Caco-2 (cell line): ENCODE measurements at regions not wholly inside any gene's neighbourhood (a gene's known extent, or its start where the extent isn't known, plus 50 kb on each side); places are given as distances from the start of the nearest gene placed in this dataset.

Experiments used
- BruUV-seq: library from RNA; stranded (reverse); fragments of 400-500 nt; replicated peaks from 2 replicates; lab custom pipeline; 2021; lab: Mats Ljungman, UMichigan
- CTCF ChIA-PET: fragments of 300-600 bp; sonication (Branson Sonifier 250); formaldehyde crosslinking; loops from one replicate; lab custom pipeline; 2022; ENCODE audit warnings: antibody characterized with exemption; lab: Charles Lee
- POLR2A ChIA-PET: fragments of 300-600 bp; sonication (Branson Sonifier 250); formaldehyde crosslinking; loops from one replicate; lab custom pipeline; 2022; ENCODE audit warnings: antibody characterized with exemption; lab: Charles Lee
- DNase-seq, 2 experiments: peaks; one replicate each; pipeline versions ENCODE4 v3.0.0 to v3.0.0-alpha.2; 2020 to 2022
- H3K27me3 ChIP-seq: replicated peaks from 2 replicates; pipeline ENCODE4 v1.6.0; 2011; ENCODE audit warnings: low read length; ENCODE audit not compliant: control insufficient read depth, insufficient read depth
- H3K36me3 ChIP-seq: 2 replicates; pipeline ENCODE4 v1.5.1; 2011; ENCODE audit warnings: low read length; ENCODE audit not compliant: control insufficient read depth, insufficient read depth
- H3K4me1 ChIP-seq: fragments of 250-450 bp; sonication (Bioruptor Pico); 2 replicates; pipeline ENCODE4 v1.5.1; 2020; ENCODE audit warnings: mild to moderate bottlenecking
- H3K4me3 ChIP-seq: 2 replicates; pipeline ENCODE4 v1.5.1; 2011; ENCODE audit warnings: low read depth, mild to moderate bottlenecking, control low read depth, low read length
- H3K9me3 ChIP-seq: fragments of 250-450 bp; sonication (Bioruptor Pico); 2 replicates; pipeline ENCODE4 v1.5.1; 2020; ENCODE audit warnings: mild to moderate bottlenecking, moderate library complexity
- H3K27ac Mint-ChIP-seq: one replicate; pipeline ENCODE4 v1.8.0; 2022; ENCODE audit warnings: mixed read lengths; ENCODE audit not compliant: unreplicated experiment
- H3K27me3 Mint-ChIP-seq: one replicate; pipeline ENCODE4 v1.8.0; 2022; ENCODE audit warnings: mixed read lengths; ENCODE audit not compliant: insufficient read depth, unreplicated experiment
- H3K36me3 Mint-ChIP-seq: one replicate; pipeline ENCODE4 v1.8.0; 2022; ENCODE audit warnings: mild to moderate bottlenecking, mixed read lengths; ENCODE audit not compliant: insufficient read depth, unreplicated experiment
- H3K4me1 Mint-ChIP-seq: one replicate; pipeline ENCODE4 v1.8.0; 2022; ENCODE audit warnings: low read depth, mixed read lengths; ENCODE audit not compliant: unreplicated experiment
- H3K4me3 Mint-ChIP-seq: one replicate; pipeline ENCODE4 v1.8.0; 2022; ENCODE audit warnings: mild to moderate bottlenecking, moderate library complexity, mixed read lengths; ENCODE audit not compliant: unreplicated experiment
- H3K9me3 Mint-ChIP-seq: one replicate; pipeline ENCODE4 v1.8.0; 2022; ENCODE audit warnings: mixed read lengths; ENCODE audit not compliant: unreplicated experiment
- CTCF ChIP-seq, 2 experiments: fragments of 200-600 bp in 1 of 2; IDR thresholded peaks; 1 replicate in 1 of 2; 2 replicates in 1 of 2; pipeline versions ENCODE4 v1.5.1 to v1.8.0; 2011 to 2022; ENCODE audit warnings: antibody characterized with exemption in 1 of 2, control low read depth in 1 of 2, inconsistent platforms in 1 of 2, low read depth in 1 of 2, low read length in 1 of 2, mild to moderate bottlenecking in 1 of 2, moderate library complexity in 1 of 2; ENCODE audit not compliant: insufficient read depth in 1 of 2, severe bottlenecking in 1 of 2, unreplicated experiment in 1 of 2
- intact Hi-C: fragments of 100-400 bp; cut with micrococcal nuclease; formaldehyde crosslinking; loops from one replicate; pipeline ENCODE4 v1.10.0; 2022; ENCODE audit not compliant: unreplicated experiment

- DNase-seq = no peak
- BruUV-seq = no TSS peak
- H3K36me3 Mint-ChIP-seq = no peaks in the 10 kb centered on the region
- no peaks in the 10 kb centered on the region for H3K9me3 ChIP-seq
- no peaks in the 10 kb centered on the region for H3K4me1 Mint-ChIP-seq
- POLR2A ChIA-PET = no interaction called here
- no peaks in the 10 kb centered on the region for H3K27me3 ChIP-seq
- no peak overlapping the region for H3K4me3 ChIP-seq
- CTCF ChIA-PET = no interaction called here
- H3K4me3 Mint-ChIP-seq = no peak overlapping the region
- TF ChIP-seq CTCF (IDR thresholded peaks at IDR 0.05; ENCODE audit: insufficient read depth in 1 of 2, low read depth in 1 of 2, low read length in 1 of 2, severe bottlenecking in 1 of 2, unreplicated experiment in 1 of 2) = no peak
- intact Hi-C loops = no loop called here
- no peaks in the 10 kb centered on the region for H3K9me3 Mint-ChIP-seq
- H3K4me1 ChIP-seq = no peaks in the 10 kb centered on the region
- H3K27me3 Mint-ChIP-seq = peaks cover 3% of the 10 kb centered on the region
- no peak overlapping the region for H3K27ac Mint-ChIP-seq
- H3K36me3 ChIP-seq = no peaks in the 10 kb centered on the region
These were observed 469.8 kb downstream of the FOXG1 start for GRCh38 chr14:29236401-29236800.

DNA sequence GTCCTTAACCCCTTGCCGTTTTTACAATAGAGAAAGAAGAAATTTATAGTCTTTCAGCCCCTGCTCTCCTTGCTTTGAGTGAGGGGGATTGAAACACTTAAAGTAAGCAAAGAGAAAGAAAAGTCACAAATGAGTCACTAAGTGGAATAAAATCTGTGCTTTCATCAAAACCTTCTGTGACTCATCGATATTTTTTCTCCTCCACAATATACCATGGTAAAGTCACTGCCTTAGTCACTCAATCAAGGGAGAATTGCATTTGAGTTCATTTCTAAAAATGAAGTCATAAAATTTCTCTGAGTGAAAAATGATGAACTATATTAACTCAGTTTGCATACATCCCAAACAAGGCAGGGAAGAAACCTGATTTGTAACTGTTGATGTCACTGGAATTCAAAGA lies 470.3 kb downstream of the FOXG1 start:
- CTCF ChIA-PET = no interaction called here
- no peak overlapping the region for H3K4me3 Mint-ChIP-seq
- Histone ChIP-seq H3K9me3 (no peaks in the 10 kb centered on the region), H3K4me1 (no peaks in the 10 kb centered on the region), H3K36me3 (no peaks in the 10 kb centered on the region), H3K27me3 (no peaks in the 10 kb centered on the region), H3K4me3 (no peak overlapping the region)
- peaks cover 3% of the 10 kb centered on the region for H3K27me3 Mint-ChIP-seq
- no peaks in the 10 kb centered on the region for H3K9me3 Mint-ChIP-seq
- TF ChIP-seq CTCF (IDR thresholded peaks at IDR 0.05; ENCODE audit: insufficient read depth in 1 of 2, low read depth in 1 of 2, low read length in 1 of 2, severe bottlenecking in 1 of 2, unreplicated experiment in 1 of 2) = no peak
- no peak overlapping the region for H3K27ac Mint-ChIP-seq
- no peaks in the 10 kb centered on the region for H3K36me3 Mint-ChIP-seq
- no peaks in the 10 kb centered on the region for H3K4me1 Mint-ChIP-seq
- POLR2A ChIA-PET = no interaction called here
- DNase-seq = no peak
- intact Hi-C loops = no loop called here
- no TSS peak for BruUV-seq

- no peak overlapping the region for H3K27ac Mint-ChIP-seq
- Histone ChIP-seq H3K4me1 (no peaks in the 10 kb centered on the region), H3K27me3 (no peaks in the 10 kb centered on the region), H3K9me3 (no peaks in the 10 kb centered on the region), H3K4me3 (no peak overlapping the region), H3K36me3 (no peaks in the 10 kb centered on the region)
- peaks cover 3% of the 10 kb centered on the region for H3K27me3 Mint-ChIP-seq
- no peak overlapping the region for H3K4me3 Mint-ChIP-seq
- H3K9me3 Mint-ChIP-seq = no peaks in the 10 kb centered on the region
- intact Hi-C loops = no loop called here
- POLR2A ChIA-PET = no interaction called here
- CTCF ChIA-PET = no interaction called here
- TF ChIP-seq CTCF (IDR thresholded peaks at IDR 0.05; ENCODE audit: insufficient read depth in 1 of 2, low read depth in 1 of 2, low read length in 1 of 2, severe bottlenecking in 1 of 2, unreplicated experiment in 1 of 2) = no peak
- no TSS peak for BruUV-seq
- H3K36me3 Mint-ChIP-seq = no peaks in the 10 kb centered on the region
- no peak for DNase-seq
- H3K4me1 Mint-ChIP-seq = no peaks in the 10 kb centered on the region
These were observed 473.5 kb downstream of the FOXG1 start for GRCh38 chr14:29240066-29240465.
